ENCODE measurements at regions not wholly inside any gene's neighbourhood (a gene's known extent, or its start where the extent isn't known, plus 50 kb on each side); places are given as distances from the start of the nearest gene placed in this dataset.

DNA sequence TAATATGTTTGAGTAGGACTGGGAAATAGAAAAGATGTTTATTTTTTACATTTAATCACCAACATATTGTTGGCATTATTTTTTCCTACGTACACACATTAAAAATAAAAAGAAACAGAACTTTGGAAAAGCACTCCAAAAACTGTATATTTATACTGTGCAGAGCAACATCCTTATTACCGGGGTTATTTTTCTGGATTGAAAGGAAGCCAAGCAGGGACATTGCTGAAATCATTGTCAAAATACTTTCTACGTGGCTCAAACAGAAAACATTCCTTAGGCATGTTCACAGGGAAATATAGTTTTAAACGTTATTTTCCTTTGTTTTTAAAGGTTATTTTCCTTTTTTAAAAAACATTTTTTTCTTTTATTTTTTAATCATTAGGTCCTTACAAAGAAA is 315.0 kb upstream of the SMIM21 start:
- no peaks in the 10 kb centered on the region for H3K9me3 ChIP-seq (ENCODE audit: low read depth)
- no peak overlapping the region for H3K4me3 ChIP-seq
- H3K4me1 ChIP-seq (ENCODE audit: low read depth) = no peaks in the 10 kb centered on the region
- no peak overlapping the region for H3K27ac ChIP-seq
- no peak for DNase-seq (ENCODE audit: low read depth in 1 of 2, low spot score in 1 of 2)
- no peaks in the 10 kb centered on the region for H3K27me3 ChIP-seq
- no peaks in the 10 kb centered on the region for H3K36me3 ChIP-seq
- TF ChIP-seq, protein P1, sequence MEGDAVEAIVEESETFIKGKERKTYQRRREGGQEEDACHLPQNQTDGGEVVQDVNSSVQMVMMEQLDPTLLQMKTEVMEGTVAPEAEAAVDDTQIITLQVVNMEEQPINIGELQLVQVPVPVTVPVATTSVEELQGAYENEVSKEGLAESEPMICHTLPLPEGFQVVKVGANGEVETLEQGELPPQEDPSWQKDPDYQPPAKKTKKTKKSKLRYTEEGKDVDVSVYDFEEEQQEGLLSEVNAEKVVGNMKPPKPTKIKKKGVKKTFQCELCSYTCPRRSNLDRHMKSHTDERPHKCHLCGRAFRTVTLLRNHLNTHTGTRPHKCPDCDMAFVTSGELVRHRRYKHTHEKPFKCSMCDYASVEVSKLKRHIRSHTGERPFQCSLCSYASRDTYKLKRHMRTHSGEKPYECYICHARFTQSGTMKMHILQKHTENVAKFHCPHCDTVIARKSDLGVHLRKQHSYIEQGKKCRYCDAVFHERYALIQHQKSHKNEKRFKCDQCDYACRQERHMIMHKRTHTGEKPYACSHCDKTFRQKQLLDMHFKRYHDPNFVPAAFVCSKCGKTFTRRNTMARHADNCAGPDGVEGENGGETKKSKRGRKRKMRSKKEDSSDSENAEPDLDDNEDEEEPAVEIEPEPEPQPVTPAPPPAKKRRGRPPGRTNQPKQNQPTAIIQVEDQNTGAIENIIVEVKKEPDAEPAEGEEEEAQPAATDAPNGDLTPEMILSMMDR (IDR thresholded peaks at IDR 0.05; ENCODE audit: low read depth, low read length) = no peak

DNA sequence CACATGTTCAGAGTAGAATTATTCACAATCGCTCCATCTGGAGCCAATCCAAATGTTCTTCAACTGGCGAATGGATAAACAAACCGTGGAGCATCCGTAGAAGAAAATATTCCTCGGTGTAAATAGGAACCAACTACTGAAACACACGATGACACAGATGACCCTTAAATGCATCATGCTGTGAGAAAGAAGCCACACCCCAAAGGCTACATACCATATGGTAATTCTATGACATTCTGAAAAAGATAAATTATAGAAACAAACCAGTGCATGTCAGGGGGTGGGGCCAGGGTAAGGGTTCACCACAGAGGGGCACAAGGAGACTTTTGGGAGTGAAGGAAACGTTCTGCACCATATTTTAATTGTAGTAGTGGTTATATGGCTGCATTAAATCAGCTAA is 312.2 kb upstream of the SMIM21 start:
- Histone ChIP-seq H3K4me3 (no peak overlapping the region), H3K27me3 (no peaks in the 10 kb centered on the region), H3K36me3 (no peaks in the 10 kb centered on the region), H3K9me3 (ENCODE audit: low read depth) (no peaks in the 10 kb centered on the region), H3K4me1 (ENCODE audit: low read depth) (no peaks in the 10 kb centered on the region), H3K27ac (no peak overlapping the region)
- DNase-seq (ENCODE audit: low read depth in 1 of 2, low spot score in 1 of 2) = no peak
- TF ChIP-seq, protein P1 (IDR thresholded peaks at IDR 0.05; ENCODE audit: low read depth, low read length) = no peak

DNA sequence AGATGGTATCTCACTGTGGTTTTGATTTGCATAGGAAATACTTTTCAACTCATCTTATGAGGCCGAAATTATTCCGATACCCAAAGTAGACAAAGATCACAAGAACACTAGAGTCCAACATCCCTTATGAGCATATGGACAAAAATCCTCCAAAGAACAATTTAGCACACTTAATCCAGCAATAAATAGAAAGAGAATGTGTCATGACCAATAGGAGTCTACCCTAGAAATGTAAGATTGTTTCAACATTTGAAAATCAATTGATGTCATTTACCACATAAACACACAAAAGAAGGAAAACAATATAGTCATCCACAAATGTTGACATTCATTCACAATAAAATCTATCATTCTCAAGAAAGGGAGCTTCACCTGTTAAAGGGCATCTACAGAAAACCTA is 307.8 kb upstream of the SMIM21 start:
- Histone ChIP-seq H3K9me3 (ENCODE audit: low read depth) (no peaks in the 10 kb centered on the region), H3K4me1 (ENCODE audit: low read depth) (no peaks in the 10 kb centered on the region), H3K4me3 (no peak overlapping the region), H3K27ac (no peak overlapping the region), H3K27me3 (peaks cover 2% of the 10 kb centered on the region), H3K36me3 (no peaks in the 10 kb centered on the region)
- TF ChIP-seq, protein P1 (IDR thresholded peaks at IDR 0.05; ENCODE audit: low read depth, low read length) = no peak
- no peak for DNase-seq (ENCODE audit: low read depth in 1 of 2, low spot score in 1 of 2)

DNA sequence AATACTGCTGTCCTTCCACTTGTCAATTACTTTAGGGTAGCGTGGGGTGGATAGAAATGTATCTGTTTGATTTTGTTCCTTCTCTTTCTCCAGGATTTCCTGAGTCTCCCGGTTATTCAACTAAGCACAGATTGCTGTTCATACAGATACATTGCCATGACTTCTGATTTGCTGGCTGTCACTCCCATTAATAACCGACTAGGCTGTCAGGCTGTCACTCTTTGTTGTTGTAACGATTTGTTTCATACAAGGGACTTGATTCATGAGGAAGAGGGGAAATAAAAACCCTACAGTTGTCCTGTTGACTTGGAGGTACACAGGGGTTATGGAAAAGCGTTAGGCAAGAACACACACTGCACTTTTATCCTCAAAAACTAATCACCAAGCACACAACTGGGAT is 302.7 kb upstream of the SMIM21 start:
- TF ChIP-seq, protein P1 (IDR thresholded peaks at IDR 0.05; ENCODE audit: low read depth, low read length) = no peak
- H3K4me1 ChIP-seq (ENCODE audit: low read depth) = no peaks in the 10 kb centered on the region
- peaks cover 2% of the 10 kb centered on the region for H3K27me3 ChIP-seq
- no peak overlapping the region for H3K4me3 ChIP-seq
- H3K27ac ChIP-seq = no peak overlapping the region
- DNase-seq (ENCODE audit: low read depth in 1 of 2, low spot score in 1 of 2) = no peak
- no peaks in the 10 kb centered on the region for H3K36me3 ChIP-seq
- H3K9me3 ChIP-seq (ENCODE audit: low read depth) = no peaks in the 10 kb centered on the region

DNA sequence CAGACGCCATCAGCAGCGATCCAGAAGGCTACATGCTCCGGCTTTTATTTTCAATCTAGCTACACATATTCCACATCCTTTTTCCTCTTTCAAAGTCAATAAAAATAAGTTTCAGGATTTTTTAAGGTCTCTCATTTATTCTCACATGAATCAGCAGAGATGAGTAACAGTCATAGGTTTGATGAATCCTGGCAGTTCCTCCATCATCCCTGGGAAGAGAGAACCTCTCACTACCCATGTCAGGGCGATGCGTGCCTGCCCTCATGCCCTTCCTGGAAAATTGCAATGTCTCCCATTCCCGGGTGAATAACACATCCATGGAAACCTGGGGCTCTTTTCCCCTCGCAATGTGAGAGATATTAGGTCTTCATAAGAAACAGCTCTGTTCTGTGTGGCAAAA is 301.1 kb upstream of the SMIM21 start:
- H3K27ac ChIP-seq = no peak overlapping the region
- H3K9me3 ChIP-seq (ENCODE audit: low read depth) = no peaks in the 10 kb centered on the region
- H3K36me3 ChIP-seq = no peaks in the 10 kb centered on the region
- no peak overlapping the region for H3K4me3 ChIP-seq
- DNase-seq (ENCODE audit: low read depth in 1 of 2, low spot score in 1 of 2) = no peak
- TF ChIP-seq, protein P1 (IDR thresholded peaks at IDR 0.05; ENCODE audit: low read depth, low read length) = no peak
- H3K4me1 ChIP-seq (ENCODE audit: low read depth) = no peaks in the 10 kb centered on the region
- peaks cover 2% of the 10 kb centered on the region for H3K27me3 ChIP-seq

DNA sequence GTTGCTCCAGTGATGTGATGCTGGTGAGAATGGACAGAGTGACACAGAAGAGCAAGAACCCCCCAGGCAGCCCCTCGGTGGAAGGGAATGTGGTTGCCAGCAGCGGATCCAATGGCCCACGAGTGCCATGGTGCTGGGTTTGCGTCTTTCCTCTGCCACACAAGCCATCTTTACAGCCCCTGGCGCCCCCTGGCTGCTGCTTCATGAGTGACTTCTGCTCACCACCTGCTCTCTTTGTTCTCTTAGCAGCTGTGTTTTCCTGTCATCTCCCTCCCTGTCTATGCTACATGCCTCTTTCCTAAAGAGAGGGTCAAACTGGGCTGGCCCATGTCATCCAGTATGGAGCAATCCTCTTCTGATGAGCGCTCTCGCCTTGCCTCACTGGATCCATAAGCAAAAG is 300.0 kb upstream of the SMIM21 start:
- TF ChIP-seq, protein P1 (IDR thresholded peaks at IDR 0.05; ENCODE audit: low read depth, low read length) = peak; percentile 67

More for the DNA sequence above, 300.0 kb upstream of the SMIM21 start:
- Histone ChIP-seq H3K4me1 (ENCODE audit: low read depth) (no peaks in the 10 kb centered on the region), H3K27me3 (peaks cover 2% of the 10 kb centered on the region), H3K36me3 (no peaks in the 10 kb centered on the region), H3K9me3 (ENCODE audit: low read depth) (no peaks in the 10 kb centered on the region), H3K27ac (no peak overlapping the region), H3K4me3 (no peak overlapping the region)
- peak; percentile 59 to 63 for DNase-seq (ENCODE audit: low read depth in 1 of 2, low spot score in 1 of 2)
